Fibroblast of upper back skin (primary cell): ENCODE measurements at regions not wholly inside any gene's neighbourhood (a gene's known extent, or its start where the extent isn't known, plus 50 kb on each side); places are given as distances from the start of the nearest gene placed in this dataset.
"Not testable (repeated sequence)": the region's sequence is repeated elsewhere in the genome, so short reads cannot be mapped to it uniquely, and the experiment has no call there.

Source experiments
- DNase-seq: peaks from one replicate; pipeline ENCODE4 v3.0.0-alpha.2; 2013

GRCh38 chr17:63267846-63268245 is 178.3 kb downstream of the CYB561 start:
- DNase-seq, result no peak

DNA sequence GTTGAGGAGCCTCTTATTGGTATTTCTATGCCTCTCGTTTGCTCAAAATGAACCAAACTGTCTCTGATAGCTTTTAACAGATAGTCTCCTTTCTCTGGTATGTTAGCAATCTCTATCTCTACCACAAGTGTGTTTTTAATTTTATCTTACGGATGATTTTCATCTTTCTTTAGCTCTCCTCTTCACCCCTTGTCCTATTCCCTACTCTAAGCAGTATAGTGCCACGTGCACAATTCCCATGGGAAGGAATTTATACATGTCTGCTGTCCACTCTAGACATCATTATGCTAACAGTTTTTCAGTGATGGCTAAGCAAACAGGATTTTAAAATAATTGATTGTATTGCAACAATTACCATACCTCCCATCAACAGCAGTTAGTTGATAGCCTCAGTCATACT is 177.3 kb downstream of the CYB561 start:
- DNase-seq, result peak; percentile 62

DNA sequence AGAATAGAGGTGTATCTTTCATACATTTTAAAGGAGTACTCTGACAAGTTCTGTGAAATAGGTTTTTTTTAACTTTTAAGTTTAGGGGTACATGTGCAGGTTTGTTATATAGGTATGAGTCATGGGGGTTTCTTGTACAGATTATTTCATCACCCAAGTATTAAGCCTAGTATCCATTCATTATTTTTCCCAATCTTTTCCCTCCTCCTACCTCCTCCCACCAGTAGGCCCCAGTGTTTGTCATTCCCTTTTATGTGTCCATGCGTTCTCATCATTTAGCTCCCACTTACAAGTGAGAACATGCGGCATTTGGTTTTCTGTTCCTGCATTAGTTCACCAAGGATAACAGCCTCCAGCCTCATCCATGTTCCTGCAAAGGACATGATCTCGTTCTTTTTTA is 175.5 kb downstream of the CYB561 start:
- no peak for DNase-seq

DNA sequence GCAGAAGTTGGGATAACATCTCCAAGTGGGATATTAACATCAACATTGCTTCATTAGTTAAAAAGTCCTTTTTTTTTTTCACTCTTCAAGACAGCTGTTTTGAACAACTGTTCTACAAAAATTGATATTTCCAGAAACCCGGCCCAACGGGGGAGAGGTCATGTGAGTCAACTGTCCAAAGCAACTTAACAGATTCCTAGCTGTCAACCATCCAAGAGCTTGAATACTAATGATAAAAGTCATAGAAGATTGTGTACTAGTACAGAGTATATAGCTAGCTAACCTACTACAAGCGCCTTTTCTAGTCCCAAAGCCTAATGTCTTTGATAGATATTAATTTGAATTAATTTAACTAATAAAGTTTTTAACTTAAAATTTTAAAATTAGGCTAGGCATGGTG is 172.0 kb downstream of the CYB561 start:
- peak; percentile 80 for DNase-seq

- peak; percentile 96 for DNase-seq
These were observed 170.7 kb downstream of the CYB561 start for GRCh38 chr17:63275318-63275970.

GRCh38 chr17:63275971-63276745 is 169.9 kb downstream of the CYB561 start:
- DNase-seq, result no peak

GRCh38 chr17:63276821-63277220 is 169.3 kb downstream of the CYB561 start:
- peak; percentile 53 for DNase-seq

DNA sequence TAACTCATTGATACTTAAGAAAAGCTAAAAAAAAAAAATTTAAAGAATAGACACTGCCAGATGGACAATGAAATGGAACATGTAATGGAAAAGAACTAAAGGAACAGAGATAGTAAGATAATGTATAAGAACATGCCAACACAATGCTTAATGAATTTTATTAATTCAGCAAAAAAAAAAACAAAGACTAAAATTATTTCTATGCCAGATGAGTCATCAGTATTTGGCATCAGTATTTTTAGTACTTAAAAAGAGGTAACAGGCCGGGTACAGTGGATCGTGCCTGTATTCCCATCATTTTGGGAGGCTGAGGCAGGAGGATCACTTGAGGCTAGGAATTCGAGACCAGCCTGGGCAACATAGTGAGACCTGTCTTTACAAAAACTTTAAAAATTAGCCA is 168.5 kb downstream of the CYB561 start:
- DNase-seq, result no peak

GRCh38 chr17:63278728-63279442 is 167.2 kb downstream of the CYB561 start:
- DNase-seq, result no peak

GRCh38 chr17:63279498-63280230 is 166.4 kb downstream of the CYB561 start:
- peak; percentile 71 for DNase-seq

GRCh38 chr17:63282455-63282854 is 163.7 kb downstream of the CYB561 start:
- DNase-seq, result no peak

DNA sequence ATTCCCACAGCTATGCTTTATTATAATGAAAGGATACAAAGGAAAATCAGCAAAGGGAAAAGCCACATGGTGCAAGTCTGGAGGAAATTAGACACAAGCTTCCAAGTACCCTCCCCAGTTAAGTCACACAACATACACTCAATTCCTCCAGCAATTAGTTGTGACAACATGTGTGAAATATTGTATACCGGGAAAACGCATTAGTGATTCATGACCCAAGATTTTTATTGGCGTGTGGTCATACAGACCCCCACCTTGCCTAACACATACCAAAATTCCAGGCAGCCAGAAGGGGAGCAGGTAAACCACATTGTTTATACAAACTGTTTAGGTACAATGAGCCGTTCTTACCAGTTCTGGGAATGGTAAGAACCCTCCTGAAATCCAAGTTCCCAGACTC is 160.6 kb downstream of the CYB561 start:
- peak; percentile 53 for DNase-seq

DNA sequence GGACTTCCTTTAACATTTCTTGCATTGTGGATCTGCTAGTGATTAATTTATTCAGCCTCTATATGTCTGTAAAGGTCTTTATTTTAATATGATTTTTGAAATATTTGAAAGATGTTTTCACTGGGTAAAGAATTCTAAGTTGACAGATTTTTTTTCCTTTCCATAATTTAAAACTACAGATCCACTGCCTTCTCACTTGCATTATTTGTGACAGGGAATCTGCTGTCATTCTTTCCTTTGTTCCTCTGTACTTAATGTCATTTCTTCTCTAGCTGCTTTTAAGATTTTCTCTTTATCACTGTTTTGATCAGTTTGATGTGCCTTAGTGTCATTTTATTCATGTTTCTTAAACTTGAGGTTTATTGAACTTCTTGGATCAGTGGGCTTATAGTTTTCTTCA is 159.9 kb downstream of the CYB561 start:
- no peak for DNase-seq

DNA sequence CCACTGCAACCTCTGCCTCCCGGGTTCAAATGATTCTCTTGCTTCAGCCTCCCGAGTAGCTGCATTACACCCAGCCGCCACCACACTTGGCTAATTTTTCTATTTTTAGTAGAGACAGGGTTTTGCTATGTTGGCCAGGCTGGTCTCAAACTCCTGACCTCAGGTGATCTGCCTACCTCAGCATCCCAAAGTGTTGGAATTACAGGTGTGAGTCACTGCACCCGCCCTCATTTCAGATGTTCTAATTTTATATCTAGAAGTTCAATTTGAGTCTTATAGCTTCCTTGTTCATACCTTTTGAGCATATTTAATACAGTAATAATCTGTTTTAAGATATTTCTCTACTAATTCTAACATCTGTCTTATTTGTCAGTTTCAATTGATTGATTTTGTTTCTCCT is 159.1 kb downstream of the CYB561 start:
- not testable (repeated sequence) for DNase-seq

DNA sequence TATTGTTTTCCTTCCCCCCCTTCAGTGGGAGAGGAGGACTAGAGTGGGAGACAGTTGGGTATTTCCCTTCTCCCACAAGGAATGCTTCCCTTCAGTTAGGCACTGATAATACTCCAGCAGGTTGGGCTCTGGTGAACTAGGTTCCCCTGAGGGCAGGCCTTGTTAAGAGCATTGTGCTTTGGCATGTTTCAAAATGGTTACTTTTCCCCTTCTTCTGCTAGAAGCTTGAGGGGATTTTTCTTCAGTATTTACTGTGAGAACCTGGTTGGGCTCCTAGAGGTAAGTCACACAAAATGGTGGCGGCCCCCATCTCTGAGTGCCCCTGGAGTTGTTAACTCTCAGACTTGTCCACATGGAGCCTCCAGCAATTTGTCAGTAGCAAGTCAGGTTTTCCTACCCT is 156.2 kb downstream of the CYB561 start:
- no peak for DNase-seq

DNA sequence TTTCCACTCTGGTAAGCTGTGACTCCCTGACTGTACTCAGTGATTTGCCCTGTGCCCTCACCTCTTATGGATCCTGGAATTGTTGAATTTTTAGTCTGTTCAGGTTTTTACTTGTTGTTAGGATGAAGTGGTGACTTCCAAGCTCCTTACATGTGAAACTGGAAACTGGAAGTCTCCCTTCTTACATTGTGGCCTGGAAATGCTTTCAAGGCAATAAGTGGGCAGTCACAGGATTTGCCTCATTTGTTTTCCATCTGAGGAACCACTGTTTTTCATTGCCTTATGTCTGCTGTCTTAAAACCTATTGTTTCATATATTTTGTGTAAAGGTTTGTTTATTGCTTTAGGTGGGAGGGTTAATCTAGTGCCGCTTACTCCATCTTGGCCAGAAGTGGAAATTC is 155.8 kb downstream of the CYB561 start:
- DNase-seq, result no peak

- DNase-seq, result no peak
These were observed 155.3 kb downstream of the CYB561 start for GRCh38 chr17:63290784-63291183.

DNA sequence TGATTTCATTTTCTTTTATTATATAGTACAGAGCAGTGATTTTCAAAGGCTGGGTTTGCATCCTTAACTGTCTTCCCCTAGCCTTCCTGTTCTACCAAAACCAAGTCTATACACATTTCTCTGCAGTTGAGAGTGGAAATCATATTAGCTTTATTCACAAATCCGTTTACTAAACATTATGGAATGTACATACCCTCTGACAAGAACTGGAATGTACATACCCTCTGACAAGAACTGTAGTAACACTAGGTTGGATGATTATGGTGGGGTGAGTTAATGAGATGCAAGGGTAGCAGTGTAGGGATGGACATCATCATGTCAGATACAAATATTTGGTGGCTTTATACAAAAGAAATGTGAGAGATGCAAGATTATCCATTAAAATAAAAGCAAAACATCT is 154.8 kb downstream of the CYB561 start:
- DNase-seq, result peak; percentile 43

- no peak for DNase-seq
These were observed 153.7 kb downstream of the CYB561 start for GRCh38 chr17:63292421-63292820.

- peak; percentile 75 for DNase-seq
These were observed 152.6 kb downstream of the CYB561 start for GRCh38 chr17:63293323-63294075.

DNA sequence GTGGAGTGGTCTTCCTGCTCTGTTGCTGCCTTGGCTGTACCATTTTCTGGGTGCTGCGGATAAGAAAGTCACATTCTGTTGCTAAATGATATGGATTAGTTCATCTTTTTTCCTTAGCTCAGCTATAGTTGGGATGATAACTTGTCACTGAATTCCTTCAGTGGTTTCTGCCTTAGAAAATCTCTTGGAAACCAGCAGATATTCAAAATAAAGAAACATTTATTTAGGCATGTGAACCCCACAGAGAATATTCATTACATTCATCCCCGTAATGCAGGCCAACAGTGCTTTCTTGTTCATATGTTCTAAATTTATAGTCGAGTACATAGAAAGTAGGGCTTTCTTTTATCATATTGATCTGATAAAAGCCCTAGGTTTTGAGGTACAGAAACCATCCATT is 151.3 kb downstream of the CYB561 start:
- DNase-seq, result no peak

- DNase-seq, result no peak
These were observed 150.8 kb downstream of the CYB561 start for GRCh38 chr17:63295288-63295687.
